Caco-2 (cell line): ENCODE measurements at regions not wholly inside any gene's neighbourhood (a gene's known extent, or its start where the extent isn't known, plus 50 kb on each side); places are given as distances from the start of the nearest gene placed in this dataset.

Experiments
- BruUV-seq: library from RNA; stranded (reverse); fragments of 400-500 nt; replicated peaks from 2 replicates; lab custom pipeline; 2021; lab: Mats Ljungman, UMichigan
- CTCF ChIA-PET: fragments of 300-600 bp; sonication (Branson Sonifier 250); formaldehyde crosslinking; loops from one replicate; lab custom pipeline; 2022; ENCODE audit warnings: antibody characterized with exemption; lab: Charles Lee
- POLR2A ChIA-PET: fragments of 300-600 bp; sonication (Branson Sonifier 250); formaldehyde crosslinking; loops from one replicate; lab custom pipeline; 2022; ENCODE audit warnings: antibody characterized with exemption; lab: Charles Lee
- DNase-seq, 2 experiments: peaks; one replicate each; pipeline versions ENCODE4 v3.0.0 to v3.0.0-alpha.2; 2020 to 2022
- H3K27me3 ChIP-seq: replicated peaks from 2 replicates; pipeline ENCODE4 v1.6.0; 2011; ENCODE audit warnings: low read length; ENCODE audit not compliant: control insufficient read depth, insufficient read depth
- H3K36me3 ChIP-seq: 2 replicates; pipeline ENCODE4 v1.5.1; 2011; ENCODE audit warnings: low read length; ENCODE audit not compliant: control insufficient read depth, insufficient read depth
- H3K4me1 ChIP-seq: fragments of 250-450 bp; sonication (Bioruptor Pico); 2 replicates; pipeline ENCODE4 v1.5.1; 2020; ENCODE audit warnings: mild to moderate bottlenecking
- H3K4me3 ChIP-seq: 2 replicates; pipeline ENCODE4 v1.5.1; 2011; ENCODE audit warnings: low read depth, mild to moderate bottlenecking, control low read depth, low read length
- H3K9me3 ChIP-seq: fragments of 250-450 bp; sonication (Bioruptor Pico); 2 replicates; pipeline ENCODE4 v1.5.1; 2020; ENCODE audit warnings: mild to moderate bottlenecking, moderate library complexity
- H3K27ac Mint-ChIP-seq: one replicate; pipeline ENCODE4 v1.8.0; 2022; ENCODE audit warnings: mixed read lengths; ENCODE audit not compliant: unreplicated experiment
- H3K27me3 Mint-ChIP-seq: one replicate; pipeline ENCODE4 v1.8.0; 2022; ENCODE audit warnings: mixed read lengths; ENCODE audit not compliant: insufficient read depth, unreplicated experiment
- H3K36me3 Mint-ChIP-seq: one replicate; pipeline ENCODE4 v1.8.0; 2022; ENCODE audit warnings: mild to moderate bottlenecking, mixed read lengths; ENCODE audit not compliant: insufficient read depth, unreplicated experiment
- H3K4me1 Mint-ChIP-seq: one replicate; pipeline ENCODE4 v1.8.0; 2022; ENCODE audit warnings: low read depth, mixed read lengths; ENCODE audit not compliant: unreplicated experiment
- H3K4me3 Mint-ChIP-seq: one replicate; pipeline ENCODE4 v1.8.0; 2022; ENCODE audit warnings: mild to moderate bottlenecking, moderate library complexity, mixed read lengths; ENCODE audit not compliant: unreplicated experiment
- H3K9me3 Mint-ChIP-seq: one replicate; pipeline ENCODE4 v1.8.0; 2022; ENCODE audit warnings: mixed read lengths; ENCODE audit not compliant: unreplicated experiment
- CTCF ChIP-seq, 2 experiments: fragments of 200-600 bp in 1 of 2; IDR thresholded peaks; 1 replicate in 1 of 2; 2 replicates in 1 of 2; pipeline versions ENCODE4 v1.5.1 to v1.8.0; 2011 to 2022; ENCODE audit warnings: antibody characterized with exemption in 1 of 2, control low read depth in 1 of 2, inconsistent platforms in 1 of 2, low read depth in 1 of 2, low read length in 1 of 2, mild to moderate bottlenecking in 1 of 2, moderate library complexity in 1 of 2; ENCODE audit not compliant: insufficient read depth in 1 of 2, severe bottlenecking in 1 of 2, unreplicated experiment in 1 of 2
- intact Hi-C: fragments of 100-400 bp; cut with micrococcal nuclease; formaldehyde crosslinking; loops from one replicate; pipeline ENCODE4 v1.10.0; 2022; ENCODE audit not compliant: unreplicated experiment

GRCh38 chr15:87340370-87340769 is 916.2 kb downstream of the NTRK3 start:
- no peaks in the 10 kb centered on the region for H3K27me3 ChIP-seq
- intact Hi-C loops: loop anchor here (10.0 kb wide), 1 partner anchor 264 kb away; no protein-coding TSS in a partner anchor
- ChIA-PET POLR2A (no interaction called here), CTCF (no interaction called here)
- H3K36me3 Mint-ChIP-seq: no peaks in the 10 kb centered on the region
- no peak for TF ChIP-seq CTCF (IDR thresholded peaks at IDR 0.05; ENCODE audit: insufficient read depth in 1 of 2, low read depth in 1 of 2, low read length in 1 of 2, severe bottlenecking in 1 of 2, unreplicated experiment in 1 of 2)
- DNase-seq: no peak
- no peak overlapping the region for H3K4me3 Mint-ChIP-seq
- no peaks in the 10 kb centered on the region for H3K27me3 Mint-ChIP-seq
- no peaks in the 10 kb centered on the region for H3K9me3 Mint-ChIP-seq
- H3K9me3 ChIP-seq: no peaks in the 10 kb centered on the region
- no peaks in the 10 kb centered on the region for H3K36me3 ChIP-seq
- H3K4me3 ChIP-seq: no peak overlapping the region
- no peaks in the 10 kb centered on the region for H3K4me1 ChIP-seq
- H3K4me1 Mint-ChIP-seq: no peaks in the 10 kb centered on the region
- BruUV-seq: no TSS peak
- H3K27ac Mint-ChIP-seq: no peak overlapping the region

GRCh38 chr15:87326269-87326668 is 930.3 kb downstream of the NTRK3 start:
- no peaks in the 10 kb centered on the region for H3K27me3 Mint-ChIP-seq
- H3K4me1 ChIP-seq: no peaks in the 10 kb centered on the region
- no peak overlapping the region for H3K4me3 Mint-ChIP-seq
- POLR2A ChIA-PET: no interaction called here
- H3K36me3 ChIP-seq: no peaks in the 10 kb centered on the region
- H3K27ac Mint-ChIP-seq: no peak overlapping the region
- intact Hi-C loops: no loop called here
- no peaks in the 10 kb centered on the region for H3K4me1 Mint-ChIP-seq
- no TSS peak for BruUV-seq
- no peaks in the 10 kb centered on the region for H3K27me3 ChIP-seq
- no peak overlapping the region for H3K4me3 ChIP-seq
- H3K9me3 Mint-ChIP-seq: no peaks in the 10 kb centered on the region
- TF ChIP-seq CTCF (IDR thresholded peaks at IDR 0.05; ENCODE audit: insufficient read depth in 1 of 2, low read depth in 1 of 2, low read length in 1 of 2, severe bottlenecking in 1 of 2, unreplicated experiment in 1 of 2): no peak
- H3K36me3 Mint-ChIP-seq: no peaks in the 10 kb centered on the region
- no peak for DNase-seq
- CTCF ChIA-PET: no interaction called here
- no peaks in the 10 kb centered on the region for H3K9me3 ChIP-seq

- Histone ChIP-seq H3K27me3 (no peaks in the 10 kb centered on the region), H3K9me3 (no peaks in the 10 kb centered on the region), H3K36me3 (no peaks in the 10 kb centered on the region), H3K4me1 (no peaks in the 10 kb centered on the region), H3K4me3 (no peak overlapping the region)
- ChIA-PET POLR2A (no interaction called here), CTCF (no interaction called here)
- H3K9me3 Mint-ChIP-seq: no peaks in the 10 kb centered on the region
- no peak overlapping the region for H3K27ac Mint-ChIP-seq
- TF ChIP-seq CTCF (IDR thresholded peaks at IDR 0.05; ENCODE audit: insufficient read depth in 1 of 2, low read depth in 1 of 2, low read length in 1 of 2, severe bottlenecking in 1 of 2, unreplicated experiment in 1 of 2): no peak
- peaks cover 11% of the 10 kb centered on the region for H3K27me3 Mint-ChIP-seq
- H3K4me1 Mint-ChIP-seq: peaks cover 7% of the 10 kb centered on the region
- intact Hi-C loops: no loop called here
- no peak for DNase-seq
- no TSS peak for BruUV-seq
- H3K4me3 Mint-ChIP-seq: no peak overlapping the region
- no peaks in the 10 kb centered on the region for H3K36me3 Mint-ChIP-seq
Measured at GRCh38 chr15:87322870-87323269, 933.7 kb downstream of the NTRK3 start.
